Esophagus muscularis mucosa (tissue), 3 donors: ENCODE measurements at regions not wholly inside any gene's neighbourhood (a gene's known extent, or its start where the extent isn't known, plus 50 kb on each side); places are given as distances from the start of the nearest gene placed in this dataset.

Experiments
- POLR2AphosphoS5 ChIP-seq, 2 donors: sonication (generic); formaldehyde crosslinking; IDR thresholded peaks; one replicate each; pipeline ENCODE4 v1.6.1; 2017; ENCODE audit warnings: antibody characterized with exemption in 2 of 2
- TF ChIP-seq, protein P1 (sequence below), 3 experiments: fragments of 200-600 bp in 2 of 3; fragments of 450-650 bp in 1 of 3; sonication (generic) in 2 of 3; IDR thresholded peaks; one replicate each; pipeline ENCODE4 v1.5.1; 2017 to 2019; ENCODE audit warnings: antibody characterized with exemption in 3 of 3, mild to moderate bottlenecking in 2 of 3, moderate library complexity in 1 of 3

DNA sequence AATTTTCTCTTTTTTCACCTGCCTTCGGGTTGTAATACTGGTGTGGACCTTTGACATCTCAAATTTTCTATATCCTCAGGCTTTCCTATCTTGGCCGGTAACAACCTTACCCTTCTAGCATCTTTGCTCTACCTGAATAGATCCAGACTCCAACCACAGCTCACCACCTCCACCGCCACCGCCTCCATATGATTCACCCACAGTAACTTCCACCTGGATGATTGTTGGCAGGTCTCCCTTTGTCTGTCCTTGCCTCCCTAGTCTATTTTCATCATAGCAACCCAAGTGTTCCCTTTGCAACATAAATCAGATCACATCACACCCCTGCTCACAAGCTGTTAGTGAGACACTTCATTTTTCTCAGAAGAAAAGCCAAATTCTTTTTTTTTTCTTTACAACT, 525.8 kb upstream of the POU3F2 start:
- TF ChIP-seq POLR2AphosphoS5 (IDR thresholded peaks at IDR 0.05): no peak
- TF ChIP-seq, protein P1, sequence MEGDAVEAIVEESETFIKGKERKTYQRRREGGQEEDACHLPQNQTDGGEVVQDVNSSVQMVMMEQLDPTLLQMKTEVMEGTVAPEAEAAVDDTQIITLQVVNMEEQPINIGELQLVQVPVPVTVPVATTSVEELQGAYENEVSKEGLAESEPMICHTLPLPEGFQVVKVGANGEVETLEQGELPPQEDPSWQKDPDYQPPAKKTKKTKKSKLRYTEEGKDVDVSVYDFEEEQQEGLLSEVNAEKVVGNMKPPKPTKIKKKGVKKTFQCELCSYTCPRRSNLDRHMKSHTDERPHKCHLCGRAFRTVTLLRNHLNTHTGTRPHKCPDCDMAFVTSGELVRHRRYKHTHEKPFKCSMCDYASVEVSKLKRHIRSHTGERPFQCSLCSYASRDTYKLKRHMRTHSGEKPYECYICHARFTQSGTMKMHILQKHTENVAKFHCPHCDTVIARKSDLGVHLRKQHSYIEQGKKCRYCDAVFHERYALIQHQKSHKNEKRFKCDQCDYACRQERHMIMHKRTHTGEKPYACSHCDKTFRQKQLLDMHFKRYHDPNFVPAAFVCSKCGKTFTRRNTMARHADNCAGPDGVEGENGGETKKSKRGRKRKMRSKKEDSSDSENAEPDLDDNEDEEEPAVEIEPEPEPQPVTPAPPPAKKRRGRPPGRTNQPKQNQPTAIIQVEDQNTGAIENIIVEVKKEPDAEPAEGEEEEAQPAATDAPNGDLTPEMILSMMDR (IDR thresholded peaks at IDR 0.05): no peak
